ENCODE measurements at regions not wholly inside any gene's neighbourhood (a gene's known extent, or its start where the extent isn't known, plus 50 kb on each side); places are given as distances from the start of the nearest gene placed in this dataset.

GRCh38 chr13:39956036-39956435 lies 300.6 kb downstream of the COG6 start:
- TF ChIP-seq CTCF (IDR thresholded peaks at IDR 0.05; ENCODE audit: low read depth, low read length, poor library complexity, severe bottlenecking) (no peak), EZH2phosphoT487 (IDR thresholded peaks at IDR 0.05; ENCODE audit: borderline replicate concordance, low read length) (no peak)
